GM13977 (cell line): ENCODE measurements at regions not wholly inside any gene's neighbourhood (a gene's known extent, or its start where the extent isn't known, plus 50 kb on each side); places are given as distances from the start of the nearest gene placed in this dataset.

Experiments
- DNase-seq: peaks from one replicate; pipeline ENCODE4 v3.0.0; 2012; ENCODE audit warnings: low spot score
- CTCF ChIP-seq: IDR thresholded peaks from 2 replicates; pipeline ENCODE4 v1.5.1; 2012; ENCODE audit warnings: mild to moderate bottlenecking, control low read depth; ENCODE audit not compliant: insufficient read depth; ENCODE audit errors: extremely low read depth, missing control alignments
- in situ Hi-C: fragments of 300-500 bp; cut with MboI; formaldehyde crosslinking; loops from one replicate; pipeline ENCODE4 v1.12.0; 2022; ENCODE audit warnings: low sequenced_read_pairs, low pct_unique_long_range_greater_than_20kb, mixed read lengths, inconsistent platforms; ENCODE audit not compliant: unreplicated experiment

- in situ Hi-C loops: no loop called here
- no peak for DNase-seq
These were observed 90.4 kb upstream of the PCDH10 start for GRCh38 chr4:133058701-133059100.

GRCh38 chr4:133059117-133059516 lies 90.0 kb upstream of the PCDH10 start:
- TF ChIP-seq CTCF: no peak
- in situ Hi-C loops: no loop called here

More at GRCh38 chr4:133058701-133059100, 90.4 kb upstream of the PCDH10 start:
- TF ChIP-seq CTCF: no peak

GRCh38 chr4:133062851-133063250 lies 86.2 kb upstream of the PCDH10 start:
- no peak for TF ChIP-seq CTCF
- no peak for DNase-seq
- in situ Hi-C loops: no loop called here

More at GRCh38 chr4:133059117-133059516, 90.0 kb upstream of the PCDH10 start:
- DNase-seq: no peak

GRCh38 chr4:133068083-133068482 lies 81.0 kb upstream of the PCDH10 start:
- in situ Hi-C loops: no loop called here
- DNase-seq: no peak
- TF ChIP-seq CTCF: no peak

- DNase-seq: no peak
- in situ Hi-C loops: no loop called here
- TF ChIP-seq CTCF: no peak
These were observed 67.8 kb upstream of the PCDH10 start for GRCh38 chr4:133081246-133081645.

- in situ Hi-C loops: no loop called here
- DNase-seq: no peak
- TF ChIP-seq CTCF: no peak
These were observed 64.7 kb upstream of the PCDH10 start for GRCh38 chr4:133084421-133084820.

- in situ Hi-C loops: no loop called here
- DNase-seq: no peak
- TF ChIP-seq CTCF: no peak
These were observed 53.5 kb upstream of the PCDH10 start for GRCh38 chr4:133095591-133095990.
